Neural cell (in vitro differentiated cells): ENCODE measurements at regions not wholly inside any gene's neighbourhood (a gene's known extent, or its start where the extent isn't known, plus 50 kb on each side); places are given as distances from the start of the nearest gene placed in this dataset.

Experiments
- EP300 ChIP-seq: fragments of 450-650 bp; conservative IDR thresholded peaks from 2 replicates; pipeline ENCODE4 v1.6.1; 2014; ENCODE audit warnings: antibody characterized with exemption, mild to moderate bottlenecking, moderate library complexity; ENCODE audit not compliant: poor library complexity, severe bottlenecking
- MXI1 ChIP-seq: fragments of 450-650 bp; conservative IDR thresholded peaks from 2 replicates; pipeline ENCODE4 v1.6.1; 2014; ENCODE audit warnings: antibody characterized with exemption, mild to moderate bottlenecking; ENCODE audit not compliant: poor library complexity, severe bottlenecking
- REST ChIP-seq: IDR thresholded peaks from 2 replicates; pipeline ENCODE4 v1.6.1; 2012; ENCODE audit warnings: borderline replicate concordance
- TF ChIP-seq, protein P1 (sequence below): fragments of 450-650 bp; IDR thresholded peaks from 2 replicates; pipeline ENCODE4 v1.5.1; 2014; ENCODE audit warnings: antibody characterized with exemption, mild to moderate bottlenecking, moderate library complexity; ENCODE audit not compliant: poor library complexity, severe bottlenecking

GRCh38 chr15:81887912-81888311 is 157.9 kb downstream of the MEX3B start:
- no peak for TF ChIP-seq EP300
- no peak for TF ChIP-seq MXI1
- TF ChIP-seq, protein P1, sequence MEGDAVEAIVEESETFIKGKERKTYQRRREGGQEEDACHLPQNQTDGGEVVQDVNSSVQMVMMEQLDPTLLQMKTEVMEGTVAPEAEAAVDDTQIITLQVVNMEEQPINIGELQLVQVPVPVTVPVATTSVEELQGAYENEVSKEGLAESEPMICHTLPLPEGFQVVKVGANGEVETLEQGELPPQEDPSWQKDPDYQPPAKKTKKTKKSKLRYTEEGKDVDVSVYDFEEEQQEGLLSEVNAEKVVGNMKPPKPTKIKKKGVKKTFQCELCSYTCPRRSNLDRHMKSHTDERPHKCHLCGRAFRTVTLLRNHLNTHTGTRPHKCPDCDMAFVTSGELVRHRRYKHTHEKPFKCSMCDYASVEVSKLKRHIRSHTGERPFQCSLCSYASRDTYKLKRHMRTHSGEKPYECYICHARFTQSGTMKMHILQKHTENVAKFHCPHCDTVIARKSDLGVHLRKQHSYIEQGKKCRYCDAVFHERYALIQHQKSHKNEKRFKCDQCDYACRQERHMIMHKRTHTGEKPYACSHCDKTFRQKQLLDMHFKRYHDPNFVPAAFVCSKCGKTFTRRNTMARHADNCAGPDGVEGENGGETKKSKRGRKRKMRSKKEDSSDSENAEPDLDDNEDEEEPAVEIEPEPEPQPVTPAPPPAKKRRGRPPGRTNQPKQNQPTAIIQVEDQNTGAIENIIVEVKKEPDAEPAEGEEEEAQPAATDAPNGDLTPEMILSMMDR = no peak
- no peak for TF ChIP-seq REST
